CD4-positive, alpha-beta T cell treated with Interleukin-15 for 1 hour (primary cell): ENCODE measurements at regions not wholly inside any gene's neighbourhood (a gene's known extent, or its start where the extent isn't known, plus 50 kb on each side); places are given as distances from the start of the nearest gene placed in this dataset.
"Not testable (repeated sequence)": the region's sequence is repeated elsewhere in the genome, so short reads cannot be mapped to it uniquely, and the experiment has no call there.

Experiments
- DNase-seq: peaks from one replicate; pipeline ENCODE4 v3.0.0-alpha.2; 2020

DNA sequence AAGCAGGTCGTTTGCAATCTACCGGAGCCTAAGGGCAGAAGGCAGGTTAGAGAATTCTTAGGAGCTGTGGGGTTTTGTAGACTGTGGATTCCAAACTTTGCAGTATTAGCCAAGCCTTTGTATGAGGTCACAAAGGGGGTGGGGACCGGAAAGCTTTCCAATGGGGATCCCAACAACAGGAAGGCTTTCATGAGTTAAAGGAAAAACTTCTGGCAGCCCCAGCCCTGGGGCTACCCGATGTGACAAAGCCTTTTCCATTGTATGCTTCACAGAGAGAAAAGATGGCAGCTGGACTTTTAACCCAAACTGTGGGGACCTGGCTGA is 199.2 kb upstream of the PZP start:
- DNase-seq: not testable (repeated sequence)

GRCh38 chr12:9406564-9407424 is 198.6 kb upstream of the PZP start:
- DNase-seq: no peak

DNA sequence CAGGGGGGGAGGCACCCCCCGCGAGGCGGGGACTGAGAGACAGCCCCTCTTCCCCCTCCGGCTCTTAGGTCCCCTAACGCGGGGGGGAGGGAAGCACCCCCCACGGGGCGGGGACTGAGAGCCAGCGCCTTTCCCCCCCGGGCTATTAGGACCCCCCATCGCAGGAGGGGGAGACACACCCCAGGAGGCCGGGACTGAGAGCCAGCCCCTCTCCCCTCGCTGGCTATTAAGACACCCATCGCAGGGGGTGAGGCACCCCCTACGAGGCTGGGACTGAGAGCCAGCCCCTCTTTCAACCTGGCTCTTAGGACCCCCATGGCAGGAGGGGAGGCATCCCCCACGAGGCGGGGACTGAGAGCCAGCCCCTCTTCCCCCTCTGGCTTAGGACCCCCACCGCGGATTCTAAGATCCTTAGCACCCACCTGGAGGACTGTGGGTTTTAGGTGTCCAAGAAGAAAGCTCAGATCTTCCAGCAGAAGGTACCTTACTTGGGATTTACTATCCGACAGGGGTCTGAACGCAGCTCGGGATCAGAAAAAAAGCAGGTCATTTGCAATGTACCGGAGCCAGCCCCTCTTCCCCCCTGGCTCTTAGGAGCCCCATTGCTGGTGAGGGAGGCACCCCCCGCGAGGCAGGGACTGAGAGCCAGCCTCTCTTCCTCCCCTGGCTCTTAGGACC is 197.8 kb upstream of the PZP start:
- no peak for DNase-seq

- no peak for DNase-seq
Measured at GRCh38 chr12:9404469-9405260, 196.5 kb upstream of the PZP start.

DNA sequence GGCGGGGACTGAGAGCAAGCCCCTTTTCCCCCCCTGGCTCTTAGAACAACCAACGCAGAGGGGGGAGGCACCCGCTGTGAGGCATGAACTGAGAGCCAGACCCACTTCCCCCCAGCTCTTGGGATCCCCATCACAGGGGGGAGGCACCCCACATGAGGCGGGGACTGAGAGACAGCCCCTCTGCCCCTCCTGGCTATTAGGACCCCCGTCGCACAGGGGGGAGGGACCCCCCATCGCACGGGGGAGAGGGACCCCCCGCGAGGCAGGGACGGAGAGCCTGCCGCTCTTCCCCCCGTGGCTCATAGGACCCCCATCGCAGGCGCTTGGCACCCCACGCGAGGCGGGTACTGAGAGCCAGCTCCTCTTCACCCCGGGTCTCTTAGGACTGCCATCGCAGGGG is 195.8 kb upstream of the PZP start:
- no peak for DNase-seq

DNA sequence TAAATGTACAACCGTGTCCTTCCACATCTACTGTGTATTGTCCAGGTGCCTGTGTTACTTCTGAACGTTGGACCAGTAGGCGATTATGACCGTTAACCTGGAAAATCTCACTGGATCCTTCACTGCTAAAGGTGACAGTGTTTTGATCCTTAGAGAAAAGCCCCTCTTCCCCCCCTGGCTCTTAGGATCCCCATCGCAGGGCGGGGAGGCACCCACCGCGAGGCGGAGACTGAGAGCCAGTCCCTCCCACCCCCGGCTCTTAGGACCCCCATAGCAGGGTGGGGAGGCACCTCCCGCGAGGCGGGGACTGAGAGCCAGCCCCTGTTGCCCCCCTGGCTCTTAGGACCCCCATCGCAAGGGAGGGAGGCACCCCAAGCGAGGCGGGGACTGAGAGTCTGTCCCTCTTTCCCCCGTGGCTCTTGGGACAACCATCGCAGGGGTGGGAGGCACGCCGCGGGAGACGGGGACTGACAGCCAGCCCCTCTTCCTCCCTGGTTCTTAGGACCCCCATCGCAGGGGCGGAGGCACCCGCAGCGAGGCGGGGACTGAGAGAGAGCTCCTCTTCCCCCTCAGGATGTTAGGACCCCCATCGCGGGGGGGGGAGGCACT is 194.3 kb upstream of the PZP start:
- not testable (repeated sequence) for DNase-seq

DNA sequence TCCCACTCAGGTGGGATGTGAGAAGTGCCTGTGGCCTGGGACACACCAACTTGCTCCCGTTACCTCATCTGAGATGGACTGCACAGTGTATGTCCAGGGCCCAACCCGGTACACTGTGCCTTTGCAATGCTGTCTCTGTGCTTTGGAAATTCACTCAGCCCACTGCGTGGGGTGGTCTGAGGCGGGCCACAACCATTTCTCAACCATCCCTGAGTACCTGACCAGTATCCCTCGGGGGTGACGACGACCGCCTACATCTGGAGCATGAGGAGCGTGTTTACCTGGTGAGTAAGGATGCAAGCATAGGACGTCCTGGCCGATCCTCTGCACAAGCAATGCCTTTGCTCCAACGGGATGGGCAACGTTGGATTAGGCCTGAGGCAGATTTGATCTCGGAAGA is 188.2 kb upstream of the PZP start:
- not testable (repeated sequence) for DNase-seq

DNA sequence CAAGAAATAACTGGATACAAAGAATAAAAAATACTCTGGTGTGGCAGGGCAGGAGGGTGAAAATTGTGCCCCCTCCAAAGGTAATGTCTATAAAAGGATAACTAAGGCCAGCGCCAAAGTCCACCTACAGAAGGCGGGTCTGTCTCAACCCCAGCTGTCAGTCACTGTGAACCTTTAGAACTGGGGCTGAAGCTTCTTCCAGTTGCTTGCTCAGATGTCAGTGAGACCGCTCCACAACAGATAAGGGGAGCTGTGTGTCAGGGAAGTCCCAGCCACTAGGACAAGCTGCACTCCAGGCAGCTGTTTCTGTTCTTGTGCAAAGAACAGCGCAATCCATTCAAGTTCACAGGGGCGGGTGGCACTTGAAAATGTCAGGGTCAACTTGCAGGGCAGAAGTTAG is 187.0 kb upstream of the PZP start:
- DNase-seq: not testable (repeated sequence)

DNA sequence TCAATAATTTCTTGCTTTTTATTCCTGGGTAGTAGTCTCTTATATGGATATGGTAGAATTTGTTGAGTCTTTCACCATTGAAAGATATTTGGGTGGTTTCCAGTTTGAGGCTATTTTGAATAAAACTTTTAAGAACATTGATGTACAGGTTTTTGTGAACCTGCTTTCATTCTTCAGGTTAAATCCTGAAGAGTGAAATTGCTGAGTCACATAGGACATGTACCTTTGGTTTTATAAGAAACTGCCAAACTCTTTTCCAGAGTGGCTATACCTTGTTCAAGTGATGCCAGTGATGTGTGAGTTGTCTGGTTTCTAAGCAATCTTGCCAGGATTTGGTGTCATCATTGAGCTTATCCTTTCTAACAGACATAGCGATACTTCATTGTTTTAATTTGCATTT is 184.6 kb upstream of the PZP start:
- DNase-seq: no peak

DNA sequence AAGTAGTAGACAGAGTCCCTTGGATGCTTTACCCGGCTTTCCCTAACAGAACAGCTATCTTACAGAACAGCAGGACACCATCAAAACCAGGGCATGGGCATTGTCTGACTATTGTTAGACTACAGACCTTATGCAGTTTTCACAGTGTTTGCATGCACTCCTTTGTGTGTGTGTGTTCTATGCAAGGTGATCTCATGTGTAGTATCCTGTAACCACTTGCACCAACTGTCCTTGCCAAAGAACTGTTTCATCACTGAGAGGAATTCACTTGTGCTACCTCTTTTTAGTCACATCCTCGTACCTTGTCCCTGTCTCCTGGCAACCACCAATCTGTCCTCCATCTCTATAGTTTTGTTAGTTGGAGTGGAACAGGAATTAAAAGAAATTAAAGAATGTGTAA is 183.6 kb upstream of the PZP start:
- no peak for DNase-seq

DNA sequence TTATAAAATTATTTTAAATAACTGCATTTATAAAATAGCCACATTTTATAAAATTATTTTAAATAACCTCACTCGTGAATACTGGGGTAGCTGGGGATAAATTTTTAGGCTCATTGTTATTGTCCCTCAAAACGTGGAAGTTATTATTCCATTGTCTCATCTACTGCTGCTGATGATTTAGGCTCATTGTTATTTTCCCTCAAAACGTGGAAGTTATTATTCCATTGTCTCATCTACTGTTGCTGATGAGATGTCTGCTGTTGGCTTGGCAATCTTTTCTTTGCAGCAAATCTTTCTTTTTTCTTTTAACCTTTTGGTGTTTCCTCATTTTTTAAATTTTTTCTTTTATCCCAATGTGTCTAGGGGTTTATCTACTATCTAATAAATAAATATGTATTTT is 182.6 kb upstream of the PZP start:
- no peak for DNase-seq

DNA sequence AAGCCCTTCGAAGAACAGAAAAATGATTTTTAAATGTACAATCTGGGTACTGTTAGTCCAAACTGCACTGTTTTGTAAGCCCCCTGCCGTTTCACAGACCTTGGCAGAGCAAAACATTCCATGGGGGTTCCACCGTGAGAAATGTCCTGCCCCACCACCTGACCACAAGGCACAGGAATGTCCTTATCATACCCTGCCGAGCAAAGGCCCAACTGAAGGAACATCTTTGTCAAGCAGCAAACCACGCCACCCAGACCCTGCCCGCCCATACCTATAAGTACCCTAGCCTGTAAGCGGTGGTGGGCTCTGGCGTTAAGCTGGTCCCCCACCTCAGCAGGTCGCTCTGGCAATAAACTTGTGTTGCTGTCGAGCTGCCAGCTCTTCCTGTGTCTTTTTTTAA is 181.6 kb upstream of the PZP start:
- no peak for DNase-seq

DNA sequence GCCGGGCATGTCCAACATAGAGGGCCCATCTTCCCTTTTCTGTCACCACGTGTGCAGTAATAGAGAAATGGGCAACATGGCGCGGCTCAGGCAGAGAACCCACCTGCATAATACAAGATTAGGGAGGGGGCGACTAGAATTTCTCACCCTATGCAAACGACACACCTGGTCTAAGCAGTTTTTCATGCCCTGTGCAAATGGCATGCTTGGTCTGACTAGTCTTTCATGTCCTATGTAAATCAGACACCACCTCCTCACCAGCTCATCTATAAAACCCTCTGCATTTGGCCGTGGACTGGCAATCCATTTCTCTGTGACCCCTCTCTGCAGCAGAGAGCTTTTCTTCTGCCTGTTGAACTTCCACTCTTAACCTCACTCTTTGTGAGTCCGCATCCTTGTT is 180.2 kb upstream of the PZP start:
- no peak for DNase-seq

GRCh38 chr12:9387450-9387849 is 179.3 kb upstream of the PZP start:
- no peak for DNase-seq

DNA sequence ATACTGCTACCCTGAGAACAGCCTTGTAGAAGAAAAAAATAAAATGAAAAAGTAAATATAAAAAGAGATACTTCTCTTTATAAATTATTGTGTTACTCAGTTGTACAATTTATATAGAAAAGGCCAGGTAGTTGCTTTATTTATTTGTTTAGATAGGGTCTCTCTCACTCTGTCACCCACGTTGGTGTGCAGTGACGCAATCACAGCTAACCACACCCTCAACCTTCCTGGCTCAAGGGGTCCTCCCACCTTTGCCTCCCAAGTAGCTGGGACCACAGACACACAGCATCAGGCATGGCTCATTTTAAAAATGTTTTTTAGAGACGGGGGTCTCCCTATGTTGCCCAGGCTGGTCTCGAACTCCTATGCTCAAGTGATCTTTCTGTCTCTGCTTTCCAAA is 175.4 kb upstream of the PZP start:
- DNase-seq: no peak

DNA sequence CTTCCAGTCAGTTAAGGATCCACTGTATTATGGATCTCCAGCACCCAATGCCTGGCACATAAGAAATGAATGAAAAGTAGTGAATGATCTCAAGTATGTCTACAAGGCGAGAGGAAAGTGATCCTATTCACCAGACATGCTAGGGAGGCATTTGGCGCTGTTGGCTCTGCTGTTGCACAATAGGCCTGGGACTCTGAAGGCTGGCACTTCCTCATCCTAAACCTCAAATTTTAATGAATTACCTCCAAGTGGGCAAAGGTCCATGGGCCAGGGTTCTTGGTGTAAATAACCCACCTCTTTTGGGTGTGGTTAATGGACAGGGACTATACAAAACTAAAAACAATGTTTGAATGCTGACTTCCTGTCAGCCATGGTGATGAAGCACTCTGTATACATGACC is 173.4 kb upstream of the PZP start:
- DNase-seq: no peak

DNA sequence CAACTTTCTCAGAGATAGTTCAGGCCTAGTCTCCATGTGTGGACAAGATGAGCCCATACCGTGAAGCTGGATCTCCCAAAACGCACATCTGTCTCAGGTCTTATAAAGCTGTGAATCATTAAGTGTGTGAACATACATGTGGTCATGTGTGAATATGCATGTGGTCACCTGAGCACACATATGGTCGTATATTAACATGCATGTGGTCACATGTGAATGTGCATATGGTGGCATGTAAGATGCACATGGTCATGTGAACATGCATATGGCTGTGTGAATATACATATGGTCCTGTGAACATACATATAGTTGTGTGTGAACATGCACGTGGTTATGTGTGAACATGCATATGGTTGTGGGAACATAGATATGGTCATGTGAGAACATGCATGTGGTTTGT is 172.5 kb upstream of the PZP start:
- no peak for DNase-seq

DNA sequence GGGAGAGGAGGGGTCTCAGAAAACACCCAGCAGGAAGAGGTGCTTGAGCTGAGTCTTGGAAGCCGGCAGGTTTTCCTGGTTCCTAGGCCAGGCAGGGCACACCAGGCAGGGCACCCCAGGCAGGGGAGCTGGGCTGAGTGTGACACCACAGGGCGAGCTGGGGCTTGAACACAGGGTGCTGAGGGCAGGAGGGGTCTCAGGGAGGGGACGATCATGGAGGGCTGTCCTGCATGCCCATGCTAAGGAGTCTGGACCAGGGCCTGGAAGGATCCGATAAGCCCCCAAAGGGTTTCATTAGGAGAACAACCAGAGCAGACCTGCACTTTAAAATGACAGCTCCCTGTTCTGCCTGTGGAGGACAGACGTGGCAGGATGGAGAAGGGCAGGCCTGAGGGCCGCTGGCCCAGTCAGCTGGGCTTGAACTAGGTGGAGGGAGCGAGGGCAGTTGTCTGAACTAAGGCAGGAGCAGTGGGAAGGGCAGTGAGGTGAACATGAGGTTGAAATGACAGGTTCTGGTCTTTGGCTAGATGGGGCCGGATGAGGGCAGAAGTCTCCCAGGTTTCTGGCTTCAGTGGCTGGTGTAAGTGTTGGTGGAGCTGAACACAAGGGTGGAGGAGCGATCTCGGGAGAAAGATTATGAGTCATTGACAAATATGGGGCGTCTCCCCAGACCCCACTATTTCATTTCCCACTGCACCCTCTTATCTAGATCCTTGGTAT is 171.0 kb upstream of the PZP start:
- DNase-seq: no peak

GRCh38 chr12:9378430-9378835 is 170.2 kb upstream of the PZP start:
- DNase-seq: no peak

DNA sequence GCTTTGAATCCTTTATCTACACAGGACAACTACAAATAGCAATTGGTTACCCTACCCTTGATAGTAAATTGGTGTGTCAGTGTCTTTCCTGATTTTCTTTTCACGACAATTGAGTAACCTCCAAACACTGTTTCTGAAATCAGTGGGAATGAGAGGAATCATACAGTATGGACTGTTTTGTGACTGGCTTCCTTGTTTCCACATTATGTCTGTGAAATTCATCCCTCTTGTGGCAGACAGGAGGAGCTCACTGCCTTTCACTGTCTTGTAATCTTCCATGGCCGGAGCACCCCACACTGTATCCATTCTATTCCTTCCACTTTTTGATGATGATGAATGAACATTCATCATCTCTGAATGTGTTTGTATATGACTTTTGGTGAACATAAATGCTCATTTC is 164.0 kb upstream of the PZP start:
- no peak for DNase-seq

DNA sequence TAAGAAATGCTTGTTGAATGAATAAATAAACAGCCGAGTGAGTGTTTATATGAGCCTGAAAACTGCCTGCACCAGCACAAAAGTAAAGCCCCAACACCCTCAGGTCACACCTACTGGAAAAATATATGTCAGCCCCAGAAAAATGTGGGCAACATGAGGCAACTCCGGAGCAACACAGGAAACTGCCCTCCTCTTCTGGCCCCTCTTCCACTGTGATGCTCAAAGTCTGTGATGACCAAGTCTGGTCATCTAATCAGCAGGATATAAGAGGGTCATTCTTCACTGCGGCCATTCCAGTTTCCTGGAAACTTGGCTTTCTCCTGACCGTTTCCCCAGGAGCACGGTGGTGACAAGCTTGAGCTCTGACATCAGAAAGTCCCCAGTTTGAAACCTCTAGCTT is 159.6 kb upstream of the PZP start:
- no peak for DNase-seq

DNA sequence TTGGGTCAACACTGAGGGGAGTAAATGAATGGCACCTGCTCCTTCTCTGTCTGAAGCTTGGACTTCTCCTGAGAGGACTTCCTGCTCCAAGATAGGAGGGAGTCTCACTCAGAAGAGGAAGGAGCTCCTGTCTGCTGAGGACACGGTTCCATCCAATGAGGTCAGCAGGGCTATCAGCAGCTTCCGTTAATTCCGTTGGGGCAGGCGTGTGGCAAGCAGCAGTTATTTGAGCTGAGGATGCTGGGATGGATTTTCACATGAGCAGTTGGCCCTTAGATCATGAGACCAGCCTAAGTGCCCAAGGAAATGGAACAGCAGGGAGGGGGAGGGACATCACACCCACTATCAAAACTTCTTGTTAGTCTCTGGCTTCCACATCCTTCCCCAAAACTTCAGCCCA is 159.0 kb upstream of the PZP start:
- no peak for DNase-seq

GRCh38 chr12:9365296-9365695 is 157.1 kb upstream of the PZP start:
- DNase-seq: no peak
